GM12878 (cell line): ENCODE measurements at regions not wholly inside any gene's neighbourhood (a gene's known extent, or its start where the extent isn't known, plus 50 kb on each side); places are given as distances from the start of the nearest gene placed in this dataset.
"Not testable (repeated sequence)": the region's sequence is repeated elsewhere in the genome, so short reads cannot be mapped to it uniquely, and the experiment has no call there.

ENCODE experiments used
- CUX1 ChIP-seq: IDR thresholded peaks from 2 replicates; pipeline ENCODE4 v1.6.1; 2012; ENCODE audit warnings: improper control_type of control experiment, low read depth, low read length; ENCODE audit not compliant: insufficient replicate concordance
- EZH2 ChIP-seq: IDR thresholded peaks from 2 replicates; pipeline ENCODE4 v1.6.1; 2012; ENCODE audit warnings: low read depth, mild to moderate bottlenecking, control low read depth, inconsistent platforms, low read length, borderline replicate concordance; ENCODE audit not compliant: control insufficient read depth
- IRF3 ChIP-seq: fragments of 450-650 bp; IDR thresholded peaks from 2 replicates; pipeline ENCODE4 v1.6.1; 2014; ENCODE audit warnings: mild to moderate bottlenecking
- MAX ChIP-seq: IDR thresholded peaks from 2 replicates; pipeline ENCODE4 v1.6.1; 2012; ENCODE audit warnings: low read depth, low read length, improper control_type of control experiment
- NBN ChIP-seq: fragments of 450-650 bp; IDR thresholded peaks from 2 replicates; pipeline ENCODE4 v1.6.1; 2016
- POLR2A ChIP-seq: IDR thresholded peaks from 2 replicates; pipeline ENCODE4 v1.6.1; 2011; ENCODE audit warnings: low read depth, mild to moderate bottlenecking, low read length
- SIN3A ChIP-seq: IDR thresholded peaks from 2 replicates; pipeline ENCODE4 v1.6.1; 2012; ENCODE audit warnings: low read depth, low read length, improper control_type of control experiment
- TCF7 ChIP-seq: IDR thresholded peaks from 2 replicates; pipeline ENCODE4 v1.6.1; 2014; ENCODE audit warnings: antibody characterized with exemption, borderline replicate concordance
- YY1 ChIP-seq: IDR thresholded peaks from 2 replicates; pipeline ENCODE4 v1.6.1; 2011; ENCODE audit warnings: low read depth, mild to moderate bottlenecking, low read length
- ZBTB33 ChIP-seq: fragments of 450-650 bp; IDR thresholded peaks from 2 replicates; pipeline ENCODE4 v1.6.1; 2017; ENCODE audit warnings: mild to moderate bottlenecking
- ZNF207 ChIP-seq: fragments of 450-650 bp; IDR thresholded peaks from 2 replicates; pipeline ENCODE4 v1.6.1; 2014; ENCODE audit warnings: antibody characterized with exemption, mild to moderate bottlenecking, borderline replicate concordance
- ZNF384 ChIP-seq: IDR thresholded peaks from 2 replicates; pipeline ENCODE4 v1.6.1; 2012; ENCODE audit warnings: low read depth, mild to moderate bottlenecking, low read length, improper control_type of control experiment, borderline replicate concordance
- TF ChIP-seq, protein P1 (sequence below), 3 experiments: IDR thresholded peaks in 2 of 3; conservative IDR thresholded peaks in 1 of 3; 2 replicates each; pipeline ENCODE4 v1.5.1; 2011; ENCODE audit warnings: low read depth in 3 of 3, low read length in 3 of 3, mild to moderate bottlenecking in 3 of 3, control low read depth in 2 of 3, moderate library complexity in 2 of 3, inconsistent platforms in 1 of 3, mixed read lengths in 1 of 3; ENCODE audit not compliant: control insufficient read depth in 2 of 3, insufficient read depth in 1 of 3; ENCODE audit errors: extremely low read depth in 1 of 3
- TF ChIP-seq, protein P2 (sequence below): fragments of 450-650 bp; formaldehyde crosslinking; IDR thresholded peaks from 2 replicates; pipeline ENCODE4 v1.5.0; 2022; ENCODE audit warnings: mild to moderate bottlenecking, missing genetic modification characterization

GRCh38 chr9:79089851-79090250 lies 481.9 kb upstream of the TLE4 start:
- TF ChIP-seq, protein P1, sequence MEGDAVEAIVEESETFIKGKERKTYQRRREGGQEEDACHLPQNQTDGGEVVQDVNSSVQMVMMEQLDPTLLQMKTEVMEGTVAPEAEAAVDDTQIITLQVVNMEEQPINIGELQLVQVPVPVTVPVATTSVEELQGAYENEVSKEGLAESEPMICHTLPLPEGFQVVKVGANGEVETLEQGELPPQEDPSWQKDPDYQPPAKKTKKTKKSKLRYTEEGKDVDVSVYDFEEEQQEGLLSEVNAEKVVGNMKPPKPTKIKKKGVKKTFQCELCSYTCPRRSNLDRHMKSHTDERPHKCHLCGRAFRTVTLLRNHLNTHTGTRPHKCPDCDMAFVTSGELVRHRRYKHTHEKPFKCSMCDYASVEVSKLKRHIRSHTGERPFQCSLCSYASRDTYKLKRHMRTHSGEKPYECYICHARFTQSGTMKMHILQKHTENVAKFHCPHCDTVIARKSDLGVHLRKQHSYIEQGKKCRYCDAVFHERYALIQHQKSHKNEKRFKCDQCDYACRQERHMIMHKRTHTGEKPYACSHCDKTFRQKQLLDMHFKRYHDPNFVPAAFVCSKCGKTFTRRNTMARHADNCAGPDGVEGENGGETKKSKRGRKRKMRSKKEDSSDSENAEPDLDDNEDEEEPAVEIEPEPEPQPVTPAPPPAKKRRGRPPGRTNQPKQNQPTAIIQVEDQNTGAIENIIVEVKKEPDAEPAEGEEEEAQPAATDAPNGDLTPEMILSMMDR (IDR thresholded peaks at IDR 0.05 in 2 of 3, conservative IDR thresholded peaks at IDR 0.05 in 1 of 3; ENCODE audit: control insufficient read depth in 2 of 3, extremely low read depth in 1 of 3, insufficient read depth in 1 of 3, low read depth in 3 of 3, low read length in 3 of 3), result not testable (repeated sequence)
- TF ChIP-seq NBN, IRF3, TCF7, SIN3A, POLR2A, MAX, ZNF384, ZNF207, CUX1, EZH2, YY1, ZBTB33: not testable (repeated sequence)
- TF ChIP-seq, protein P2, sequence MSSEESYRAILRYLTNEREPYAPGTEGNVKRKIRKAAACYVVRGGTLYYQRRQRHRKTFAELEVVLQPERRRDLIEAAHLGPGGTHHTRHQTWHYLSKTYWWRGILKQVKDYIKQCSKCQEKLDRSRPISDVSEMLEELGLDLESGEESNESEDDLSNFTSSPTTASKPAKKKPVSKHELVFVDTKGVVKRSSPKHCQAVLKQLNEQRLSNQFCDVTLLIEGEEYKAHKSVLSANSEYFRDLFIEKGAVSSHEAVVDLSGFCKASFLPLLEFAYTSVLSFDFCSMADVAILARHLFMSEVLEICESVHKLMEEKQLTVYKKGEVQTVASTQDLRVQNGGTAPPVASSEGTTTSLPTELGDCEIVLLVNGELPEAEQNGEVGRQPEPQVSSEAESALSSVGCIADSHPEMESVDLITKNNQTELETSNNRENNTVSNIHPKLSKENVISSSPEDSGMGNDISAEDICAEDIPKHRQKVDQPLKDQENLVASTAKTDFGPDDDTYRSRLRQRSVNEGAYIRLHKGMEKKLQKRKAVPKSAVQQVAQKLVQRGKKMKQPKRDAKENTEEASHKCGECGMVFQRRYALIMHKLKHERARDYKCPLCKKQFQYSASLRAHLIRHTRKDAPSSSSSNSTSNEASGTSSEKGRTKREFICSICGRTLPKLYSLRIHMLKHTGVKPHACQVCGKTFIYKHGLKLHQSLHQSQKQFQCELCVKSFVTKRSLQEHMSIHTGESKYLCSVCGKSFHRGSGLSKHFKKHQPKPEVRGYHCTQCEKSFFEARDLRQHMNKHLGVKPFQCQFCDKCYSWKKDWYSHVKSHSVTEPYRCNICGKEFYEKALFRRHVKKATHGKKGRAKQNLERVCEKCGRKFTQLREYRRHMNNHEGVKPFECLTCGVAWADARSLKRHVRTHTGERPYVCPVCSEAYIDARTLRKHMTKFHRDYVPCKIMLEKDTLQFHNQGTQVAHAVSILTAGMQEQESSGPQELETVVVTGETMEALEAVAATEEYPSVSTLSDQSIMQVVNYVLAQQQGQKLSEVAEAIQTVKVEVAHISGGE (CRISPR knock-in tag), result not testable (repeated sequence)
